ENCODE measurements at regions not wholly inside any gene's neighbourhood (a gene's known extent, or its start where the extent isn't known, plus 50 kb on each side); places are given as distances from the start of the nearest gene placed in this dataset.

DNA sequence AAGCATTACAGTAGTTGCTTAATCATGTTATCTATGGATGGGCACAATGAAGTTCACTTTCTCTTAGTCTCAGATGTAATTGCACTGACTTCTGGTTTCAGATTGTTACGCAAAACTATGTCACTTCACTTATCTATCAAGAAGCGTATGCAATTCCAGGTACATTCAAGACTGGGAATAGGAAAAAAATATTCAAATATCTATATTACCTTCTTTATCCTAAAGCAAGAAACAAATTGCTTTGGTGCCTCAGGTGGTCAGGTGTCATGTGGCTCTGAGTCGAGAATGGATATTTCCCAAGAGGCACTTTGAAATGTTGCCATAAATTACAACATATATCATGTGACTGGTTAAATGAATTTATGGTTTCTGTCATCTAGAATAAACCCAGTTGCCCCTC is 318.6 kb downstream of the SS18 start:
- H3K27me3 ChIP-seq (ENCODE audit: insufficient read depth, low read length, poor library complexity): no peaks in the 10 kb centered on the region
- H3K36me3 ChIP-seq (ENCODE audit: insufficient read depth, low read length): no peaks in the 10 kb centered on the region
- DNase-seq (no peak), ATAC-seq (ENCODE audit: insufficient read depth, low read depth) (no peak)
- no peak overlapping the region for H3K27ac ChIP-seq (ENCODE audit: low read length)
- TF ChIP-seq, protein P1, sequence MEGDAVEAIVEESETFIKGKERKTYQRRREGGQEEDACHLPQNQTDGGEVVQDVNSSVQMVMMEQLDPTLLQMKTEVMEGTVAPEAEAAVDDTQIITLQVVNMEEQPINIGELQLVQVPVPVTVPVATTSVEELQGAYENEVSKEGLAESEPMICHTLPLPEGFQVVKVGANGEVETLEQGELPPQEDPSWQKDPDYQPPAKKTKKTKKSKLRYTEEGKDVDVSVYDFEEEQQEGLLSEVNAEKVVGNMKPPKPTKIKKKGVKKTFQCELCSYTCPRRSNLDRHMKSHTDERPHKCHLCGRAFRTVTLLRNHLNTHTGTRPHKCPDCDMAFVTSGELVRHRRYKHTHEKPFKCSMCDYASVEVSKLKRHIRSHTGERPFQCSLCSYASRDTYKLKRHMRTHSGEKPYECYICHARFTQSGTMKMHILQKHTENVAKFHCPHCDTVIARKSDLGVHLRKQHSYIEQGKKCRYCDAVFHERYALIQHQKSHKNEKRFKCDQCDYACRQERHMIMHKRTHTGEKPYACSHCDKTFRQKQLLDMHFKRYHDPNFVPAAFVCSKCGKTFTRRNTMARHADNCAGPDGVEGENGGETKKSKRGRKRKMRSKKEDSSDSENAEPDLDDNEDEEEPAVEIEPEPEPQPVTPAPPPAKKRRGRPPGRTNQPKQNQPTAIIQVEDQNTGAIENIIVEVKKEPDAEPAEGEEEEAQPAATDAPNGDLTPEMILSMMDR (IDR thresholded peaks at IDR 0.05; ENCODE audit: borderline replicate concordance, extremely low read depth, low read length, poor library complexity, severe bottlenecking): no peak
- TF ChIP-seq EZH2 (IDR thresholded peaks at IDR 0.05; ENCODE audit: borderline replicate concordance, low read depth, low read length, severe bottlenecking): no peak
- no peaks in the 10 kb centered on the region for H4K20me1 ChIP-seq (ENCODE audit: insufficient read depth, low read length)
- H3K79me2 ChIP-seq (ENCODE audit: insufficient read depth, low read length): no peaks in the 10 kb centered on the region
- H3K4me3 ChIP-seq (ENCODE audit: low read depth in 1 of 2, low read length in 2 of 2): no peak overlapping the region
- no peak overlapping the region for H2AFZ ChIP-seq (ENCODE audit: low read depth, low read length)
- no peak overlapping the region for H3K9ac ChIP-seq (ENCODE audit: low read depth, low read length)
- no peaks in the 10 kb centered on the region for H3K4me1 ChIP-seq (ENCODE audit: insufficient read depth, low read length)
- H3K9me3 ChIP-seq (ENCODE audit: insufficient read depth, low read length, severe bottlenecking): no peaks in the 10 kb centered on the region
- H3K4me2 ChIP-seq (ENCODE audit: insufficient read depth, low read length): no peak overlapping the region

DNA sequence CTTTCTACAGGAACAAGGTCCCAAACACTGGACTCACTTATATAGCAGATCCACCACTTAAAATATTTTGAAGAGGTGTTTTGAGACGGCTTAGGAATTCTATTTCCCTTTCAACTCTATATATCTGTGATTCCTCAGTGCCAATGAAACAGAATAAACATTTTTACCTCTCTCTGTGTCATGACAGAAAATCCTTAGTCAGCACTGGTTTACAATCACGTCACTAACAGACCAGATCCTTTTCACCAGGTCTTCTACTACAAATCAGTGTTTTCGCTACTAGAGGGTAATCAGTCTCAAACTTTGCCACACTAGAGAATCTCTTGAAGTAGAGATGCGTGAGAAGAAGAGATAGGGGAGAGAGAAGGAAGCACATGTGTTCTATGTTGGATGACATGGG is 325.6 kb downstream of the SS18 start:
- no peaks in the 10 kb centered on the region for H3K79me2 ChIP-seq (ENCODE audit: insufficient read depth, low read length)
- H3K27ac ChIP-seq (ENCODE audit: low read length): no peak overlapping the region
- no peak for TF ChIP-seq EZH2 (IDR thresholded peaks at IDR 0.05; ENCODE audit: borderline replicate concordance, low read depth, low read length, severe bottlenecking)
- no peak overlapping the region for H3K4me2 ChIP-seq (ENCODE audit: insufficient read depth, low read length)
- H2AFZ ChIP-seq (ENCODE audit: low read depth, low read length): no peak overlapping the region
- H3K27me3 ChIP-seq (ENCODE audit: insufficient read depth, low read length, poor library complexity): no peaks in the 10 kb centered on the region
- no peaks in the 10 kb centered on the region for H3K36me3 ChIP-seq (ENCODE audit: insufficient read depth, low read length)
- no peak overlapping the region for H3K4me3 ChIP-seq (ENCODE audit: low read depth in 1 of 2, low read length in 2 of 2)
- H4K20me1 ChIP-seq (ENCODE audit: insufficient read depth, low read length): no peaks in the 10 kb centered on the region
- H3K9ac ChIP-seq (ENCODE audit: low read depth, low read length): no peak overlapping the region
- H3K4me1 ChIP-seq (ENCODE audit: insufficient read depth, low read length): no peaks in the 10 kb centered on the region
- ATAC-seq (ENCODE audit: insufficient read depth, low read depth) (no peak), DNase-seq (no peak)
- no peaks in the 10 kb centered on the region for H3K9me3 ChIP-seq (ENCODE audit: insufficient read depth, low read length, severe bottlenecking)

DNA sequence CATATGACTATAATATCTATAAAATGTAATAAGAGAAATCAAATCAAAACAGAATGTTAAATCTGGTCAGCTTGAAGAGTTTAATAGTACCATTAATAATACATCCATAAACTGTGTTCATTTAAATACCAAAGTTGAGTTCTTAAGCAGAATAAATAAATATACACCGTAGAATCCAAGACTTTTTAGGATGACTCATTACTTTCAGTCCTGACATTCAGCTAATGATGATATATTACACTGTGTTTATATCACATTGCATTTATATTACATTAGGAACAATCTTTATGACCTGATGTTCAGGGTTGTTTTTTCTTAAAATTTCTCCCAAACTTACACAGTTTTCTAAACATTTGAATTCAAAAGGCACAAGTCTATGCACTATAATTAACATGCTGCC is 331.3 kb downstream of the SS18 start:
- H3K27ac ChIP-seq (ENCODE audit: low read length): no peak overlapping the region

DNA sequence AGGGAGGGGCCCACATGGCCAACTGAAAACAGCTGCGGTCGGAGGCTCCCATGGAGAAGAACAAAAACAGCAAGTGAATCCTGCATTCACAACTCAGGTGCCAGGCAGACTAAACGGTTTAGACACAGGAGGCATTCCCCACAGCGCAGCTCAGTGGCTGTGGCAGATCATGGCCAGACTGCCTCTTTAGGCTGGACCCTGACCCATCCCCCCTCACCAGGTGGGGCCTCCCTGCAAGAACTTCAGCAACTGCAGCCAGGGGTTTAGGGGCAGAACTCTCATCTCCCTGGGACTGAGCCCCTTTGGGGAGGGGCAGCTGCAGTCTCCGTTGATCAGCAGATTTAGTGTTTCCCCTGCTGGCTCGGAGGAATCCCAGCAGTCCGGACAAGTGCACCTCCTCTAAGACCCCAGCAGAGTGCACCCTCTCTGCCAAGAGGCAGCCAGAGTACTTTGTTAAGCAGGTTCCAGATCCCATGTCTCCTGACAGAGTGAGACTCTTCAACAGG is 346.7 kb downstream of the SS18 start:
- Histone ChIP-seq H2AFZ (ENCODE audit: low read depth, low read length) (no peak overlapping the region), H3K27ac (ENCODE audit: low read length) (no peak overlapping the region), H3K27me3 (ENCODE audit: insufficient read depth, low read length, poor library complexity) (peaks cover 4% of the 10 kb centered on the region), H3K9ac (ENCODE audit: low read depth, low read length) (no peak overlapping the region), H3K4me2 (ENCODE audit: insufficient read depth, low read length) (no peak overlapping the region), H3K36me3 (ENCODE audit: insufficient read depth, low read length) (no peaks in the 10 kb centered on the region), H4K20me1 (ENCODE audit: insufficient read depth, low read length) (no peaks in the 10 kb centered on the region), H3K4me1 (ENCODE audit: insufficient read depth, low read length) (no peaks in the 10 kb centered on the region), H3K79me2 (ENCODE audit: insufficient read depth, low read length) (no peaks in the 10 kb centered on the region), H3K4me3 (ENCODE audit: low read depth in 1 of 2, low read length in 2 of 2) (no peak overlapping the region), H3K9me3 (ENCODE audit: insufficient read depth, low read length, severe bottlenecking) (no peaks in the 10 kb centered on the region)
- no peak for DNase-seq
- no peak for ATAC-seq (ENCODE audit: insufficient read depth, low read depth)
- TF ChIP-seq, protein P1 (IDR thresholded peaks at IDR 0.05; ENCODE audit: borderline replicate concordance, extremely low read depth, low read length, poor library complexity, severe bottlenecking): no peak
- TF ChIP-seq EZH2 (IDR thresholded peaks at IDR 0.05; ENCODE audit: borderline replicate concordance, low read depth, low read length, severe bottlenecking): no peak

More for the DNA sequence above, 331.3 kb downstream of the SS18 start:
- Histone ChIP-seq H4K20me1 (ENCODE audit: insufficient read depth, low read length) (no peaks in the 10 kb centered on the region), H3K36me3 (ENCODE audit: insufficient read depth, low read length) (no peaks in the 10 kb centered on the region), H3K79me2 (ENCODE audit: insufficient read depth, low read length) (no peaks in the 10 kb centered on the region), H2AFZ (ENCODE audit: low read depth, low read length) (no peak overlapping the region), H3K4me3 (ENCODE audit: low read depth in 1 of 2, low read length in 2 of 2) (no peak overlapping the region), H3K4me1 (ENCODE audit: insufficient read depth, low read length) (no peaks in the 10 kb centered on the region), H3K27me3 (ENCODE audit: insufficient read depth, low read length, poor library complexity) (no peaks in the 10 kb centered on the region), H3K4me2 (ENCODE audit: insufficient read depth, low read length) (no peak overlapping the region), H3K9ac (ENCODE audit: low read depth, low read length) (no peak overlapping the region), H3K9me3 (ENCODE audit: insufficient read depth, low read length, severe bottlenecking) (no peaks in the 10 kb centered on the region)
- DNase-seq (no peak), ATAC-seq (ENCODE audit: insufficient read depth, low read depth) (no peak)
- TF ChIP-seq, protein P1 (IDR thresholded peaks at IDR 0.05; ENCODE audit: borderline replicate concordance, extremely low read depth, low read length, poor library complexity, severe bottlenecking): no peak
- TF ChIP-seq EZH2 (IDR thresholded peaks at IDR 0.05; ENCODE audit: borderline replicate concordance, low read depth, low read length, severe bottlenecking): no peak
